Lower leg skin (tissue), 3 donors: ENCODE measurements at regions not wholly inside any gene's neighbourhood (a gene's known extent, or its start where the extent isn't known, plus 50 kb on each side); places are given as distances from the start of the nearest gene placed in this dataset.

ENCODE experiments used
- CTCF ChIP-seq, 3 donors: fragments of 450-650 bp; IDR thresholded peaks; one replicate each; pipeline ENCODE4 v1.5.1; 2016; ENCODE audit warnings: antibody characterized with exemption in 3 of 3, mild to moderate bottlenecking in 3 of 3, moderate library complexity in 2 of 3
- POLR2A ChIP-seq, 2 donors: fragments of 450-650 bp; IDR thresholded peaks; one replicate each; pipeline ENCODE4 v1.6.1; 2016 to 2017; ENCODE audit warnings: antibody characterized with exemption in 2 of 2, mild to moderate bottlenecking in 1 of 2, moderate library complexity in 1 of 2

DNA sequence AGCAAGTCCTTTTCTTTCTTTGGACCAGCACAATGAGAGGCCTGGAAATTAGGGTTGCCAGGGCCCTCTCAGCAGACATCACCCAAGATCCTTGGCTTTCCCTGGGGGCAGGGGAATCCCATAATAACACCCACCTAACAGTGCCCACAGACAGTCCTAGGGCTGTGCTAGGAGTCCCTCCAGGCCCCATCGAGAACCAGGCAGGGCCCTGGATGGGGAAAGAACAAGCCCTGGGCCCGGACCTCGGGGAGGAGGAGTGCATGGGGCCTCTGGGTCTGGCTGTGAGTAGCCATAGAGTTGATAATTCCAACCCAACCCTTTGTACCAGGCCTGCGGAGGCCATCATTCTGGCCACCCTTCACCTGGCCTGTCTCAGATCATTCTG, 201.2 kb upstream of the ZMIZ1 start:
- no peak for TF ChIP-seq CTCF (IDR thresholded peaks at IDR 0.05)
- TF ChIP-seq POLR2A (IDR thresholded peaks at IDR 0.05): no peak
